Endothelial cell of umbilical vein (primary cell): ENCODE measurements at regions not wholly inside any gene's neighbourhood (a gene's known extent, or its start where the extent isn't known, plus 50 kb on each side); places are given as distances from the start of the nearest gene placed in this dataset.

ENCODE experiments used
- BruUV-seq: library from RNA; stranded (reverse); fragments of 400-500 nt; replicated peaks from 2 replicates; lab custom pipeline; 2021; lab: Mats Ljungman, UMichigan
- CTCF ChIA-PET: fragments of 300-600, 350-600 bp; sonication (Branson Sonifier 250); formaldehyde crosslinking; loops from one replicate; lab custom pipeline; 2021; ENCODE audit warnings: antibody characterized with exemption, inconsistent platforms; lab: Charles Lee
- POLR2A ChIA-PET: fragments of 300-600, 350-600 bp; sonication (Branson Sonifier 250); formaldehyde crosslinking; loops from one replicate; lab custom pipeline; 2021; ENCODE audit warnings: antibody characterized with exemption, inconsistent platforms; lab: Charles Lee
- DNase-seq: peaks from one replicate; pipeline ENCODE4 v3.0.0-alpha.2; 2011; ENCODE audit warnings: low read depth, low spot score
- FAIRE-seq: peaks from 2 replicates; lab custom pipeline; 2011; peaks lifted over from hg19 to GRCh38; lab: Jason Lieb, UNC
- H2AFZ ChIP-seq: 2 replicates; pipeline ENCODE4 v1.6.0; 2012; ENCODE audit warnings: low read depth, low read length, control low read depth, inconsistent platforms
- H3K27ac ChIP-seq: 2 replicates; pipeline ENCODE4 v1.5.1; 2011; ENCODE audit warnings: low read depth, mild to moderate bottlenecking, control low read depth, low read length, moderate library complexity; ENCODE audit not compliant: insufficient read depth
- H3K27me3 ChIP-seq, 2 experiments: 2 replicates each; pipeline versions ENCODE4 v1.6.0 to v1.6.1; 2011; ENCODE audit warnings: low read length in 2 of 2, mixed read lengths in 1 of 2; ENCODE audit not compliant: control insufficient read depth in 2 of 2, insufficient read depth in 2 of 2
- H3K36me3 ChIP-seq, 2 experiments: 2 replicates in 1 of 2; 3 replicates in 1 of 2; pipeline ENCODE4 v1.5.1; 2011; ENCODE audit warnings: low read length in 2 of 2, mild to moderate bottlenecking in 1 of 2, moderate library complexity in 1 of 2; ENCODE audit not compliant: control insufficient read depth in 2 of 2, insufficient read depth in 2 of 2; ENCODE audit errors: extremely low read depth in 1 of 2
- H3K4me1 ChIP-seq: 3 replicates; pipeline ENCODE4 v1.5.1; 2011; ENCODE audit warnings: mild to moderate bottlenecking, low read length; ENCODE audit not compliant: control insufficient read depth, insufficient read depth; ENCODE audit errors: extremely low read depth
- H3K4me2 ChIP-seq: 2 replicates; pipeline ENCODE4 v1.6.1; 2011; ENCODE audit warnings: low read length, control low read depth, mixed read lengths; ENCODE audit not compliant: insufficient read depth
- H3K4me3 ChIP-seq, 3 experiments: fragments of 200-600 bp in 1 of 3; sonication (generic), shearing (Covaris generic) in 1 of 3; replicated peaks in 1 of 3; 2 replicates each; pipeline ENCODE4 v1.5.1; 2011 to 2016; ENCODE audit warnings: control low read depth in 3 of 3, low read length in 3 of 3, mild to moderate bottlenecking in 2 of 3, inconsistent platforms in 1 of 3, low read depth in 1 of 3, moderate library complexity in 1 of 3; ENCODE audit not compliant: insufficient read depth in 1 of 3
- H3K79me2 ChIP-seq: 2 replicates; pipeline ENCODE4 v1.6.0; 2012; ENCODE audit warnings: low read length, inconsistent platforms; ENCODE audit not compliant: control insufficient read depth, insufficient read depth
- H3K9ac ChIP-seq: replicated peaks from 2 replicates; pipeline ENCODE3; 2011; ENCODE audit warnings: low read length, control low read depth; ENCODE audit not compliant: insufficient read depth; ENCODE audit errors: extremely low read depth
- H3K9me1 ChIP-seq: replicated peaks from 3 replicates; pipeline ENCODE4 v1.6.0; 2011; ENCODE audit warnings: mild to moderate bottlenecking, low read length; ENCODE audit not compliant: control insufficient read depth, insufficient read depth; ENCODE audit errors: extremely low read depth
- H3K9me3 ChIP-seq: replicated peaks from 2 replicates; pipeline ENCODE4 v1.5.1; 2012; ENCODE audit warnings: low read length, inconsistent platforms; ENCODE audit not compliant: control insufficient read depth, insufficient read depth
- H4K20me1 ChIP-seq: replicated peaks from 2 replicates; pipeline ENCODE3; 2011; ENCODE audit warnings: mild to moderate bottlenecking, low read length; ENCODE audit not compliant: control insufficient read depth, insufficient read depth; ENCODE audit errors: extremely low read depth
- EZH2 ChIP-seq: IDR thresholded peaks from 2 replicates; pipeline ENCODE4 v1.6.1; 2012; ENCODE audit warnings: borderline replicate concordance, low read depth, mild to moderate bottlenecking, moderate library complexity, low read length, inconsistent platforms; ENCODE audit not compliant: severe bottlenecking
- FOS ChIP-seq: IDR thresholded peaks from 2 replicates; pipeline ENCODE4 v1.6.1; 2011; ENCODE audit warnings: mild to moderate bottlenecking, low read length, moderate library complexity, borderline replicate concordance; ENCODE audit not compliant: insufficient read depth
- GATA2 ChIP-seq: IDR thresholded peaks from 2 replicates; pipeline ENCODE4 v1.7.0; 2011; ENCODE audit warnings: low read depth, mild to moderate bottlenecking, moderate library complexity, mixed read lengths, low read length; ENCODE audit not compliant: insufficient read length, insufficient read depth
- JUN ChIP-seq: IDR thresholded peaks from 2 replicates; pipeline ENCODE4 v1.6.1; 2011; ENCODE audit warnings: borderline replicate concordance, low read depth; ENCODE audit not compliant: insufficient read length, insufficient read depth
- MYC ChIP-seq: IDR thresholded peaks from one replicate; pipeline ENCODE4 v1.6.1; 2011; ENCODE audit warnings: mild to moderate bottlenecking, low read depth, low read length
- POLR2A ChIP-seq: IDR thresholded peaks from 2 replicates; pipeline ENCODE4 v1.6.1; 2012; ENCODE audit warnings: low read depth, mild to moderate bottlenecking, control low read depth, low read length
- POLR2AphosphoS5 ChIP-seq: IDR thresholded peaks from 2 replicates; pipeline ENCODE4 v1.6.1; 2012; ENCODE audit warnings: low read depth, mild to moderate bottlenecking, control low read depth, low read length, moderate library complexity; ENCODE audit not compliant: insufficient read depth
- dilution Hi-C: fragments of 300-500 bp; cut with MboI; formaldehyde crosslinking; loops from one replicate; pipeline ENCODE4 v1.15.0; 2019; ENCODE audit warnings: low sequenced_read_pairs; ENCODE audit not compliant: extremely low pct_ligation_motif_present
- intact Hi-C: fragments of 100-400 bp; cut with micrococcal nuclease; formaldehyde crosslinking; loops from one replicate; pipeline ENCODE4 v1.10.0; 2022
- TF ChIP-seq, protein P1 (sequence below): IDR thresholded peaks from 2 replicates; pipeline ENCODE4 v1.6.1; 2011; ENCODE audit not compliant: insufficient read depth, insufficient read length
- TF ChIP-seq, protein P2 (sequence below), 2 donors: IDR thresholded peaks; 1 replicate in 1 of 2; 2 replicates in 1 of 2; pipeline ENCODE4 v1.5.1; 2011; ENCODE audit warnings: low read length in 2 of 2, mild to moderate bottlenecking in 2 of 2, moderate library complexity in 2 of 2, control low read depth in 1 of 2, inconsistent platforms in 1 of 2, low read depth in 1 of 2; ENCODE audit not compliant: insufficient read depth in 1 of 2; ENCODE audit errors: extremely low read depth in 1 of 2

DNA sequence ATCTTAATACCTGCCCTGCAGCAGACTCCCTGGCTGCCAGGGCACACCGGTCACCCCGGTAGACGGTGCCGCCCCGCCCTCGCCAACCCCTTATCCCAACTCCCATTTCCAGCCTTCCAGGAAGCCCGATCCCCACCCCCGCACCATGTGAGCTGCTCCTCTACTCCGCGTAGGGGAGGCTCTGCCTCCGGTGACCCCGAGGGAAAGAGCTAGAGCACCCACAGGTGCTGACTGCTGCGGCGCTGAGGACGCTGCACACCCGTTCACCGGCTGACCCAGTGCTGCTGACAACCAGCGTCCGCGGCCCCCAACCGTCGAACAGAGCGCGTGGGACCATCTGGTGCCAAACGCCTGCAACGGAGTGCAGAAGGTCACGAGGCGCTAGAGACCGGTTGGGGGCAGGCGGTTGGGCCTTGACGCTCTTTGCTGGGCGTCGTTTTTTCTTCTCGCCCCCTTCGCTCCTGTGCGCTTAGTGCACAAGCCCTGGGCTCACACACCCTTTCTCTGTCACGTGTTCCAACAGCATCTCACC, 59.6 kb upstream of the ZNF599 start:
- dilution Hi-C loops (no loop called here), intact Hi-C loops (no loop called here)
- ChIA-PET CTCF (no interaction called here), POLR2A (no interaction called here)
- no peak for TF ChIP-seq FOS
- no peak for TF ChIP-seq POLR2A
- no peak for TF ChIP-seq EZH2
- TF ChIP-seq POLR2AphosphoS5: no peak
- TF ChIP-seq MYC: no peak
- TF ChIP-seq, protein P1, sequence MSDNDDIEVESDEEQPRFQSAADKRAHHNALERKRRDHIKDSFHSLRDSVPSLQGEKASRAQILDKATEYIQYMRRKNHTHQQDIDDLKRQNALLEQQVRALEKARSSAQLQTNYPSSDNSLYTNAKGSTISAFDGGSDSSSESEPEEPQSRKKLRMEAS: no peak
- no peak for TF ChIP-seq JUN
- no peak for TF ChIP-seq GATA2
- TF ChIP-seq, protein P2, sequence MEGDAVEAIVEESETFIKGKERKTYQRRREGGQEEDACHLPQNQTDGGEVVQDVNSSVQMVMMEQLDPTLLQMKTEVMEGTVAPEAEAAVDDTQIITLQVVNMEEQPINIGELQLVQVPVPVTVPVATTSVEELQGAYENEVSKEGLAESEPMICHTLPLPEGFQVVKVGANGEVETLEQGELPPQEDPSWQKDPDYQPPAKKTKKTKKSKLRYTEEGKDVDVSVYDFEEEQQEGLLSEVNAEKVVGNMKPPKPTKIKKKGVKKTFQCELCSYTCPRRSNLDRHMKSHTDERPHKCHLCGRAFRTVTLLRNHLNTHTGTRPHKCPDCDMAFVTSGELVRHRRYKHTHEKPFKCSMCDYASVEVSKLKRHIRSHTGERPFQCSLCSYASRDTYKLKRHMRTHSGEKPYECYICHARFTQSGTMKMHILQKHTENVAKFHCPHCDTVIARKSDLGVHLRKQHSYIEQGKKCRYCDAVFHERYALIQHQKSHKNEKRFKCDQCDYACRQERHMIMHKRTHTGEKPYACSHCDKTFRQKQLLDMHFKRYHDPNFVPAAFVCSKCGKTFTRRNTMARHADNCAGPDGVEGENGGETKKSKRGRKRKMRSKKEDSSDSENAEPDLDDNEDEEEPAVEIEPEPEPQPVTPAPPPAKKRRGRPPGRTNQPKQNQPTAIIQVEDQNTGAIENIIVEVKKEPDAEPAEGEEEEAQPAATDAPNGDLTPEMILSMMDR (IDR thresholded peaks at IDR 0.05; ENCODE audit: extremely low read depth in 1 of 2, insufficient read depth in 1 of 2, low read depth in 1 of 2, low read length in 2 of 2): no peak
- H3K9me3 ChIP-seq: no peaks in the 10 kb centered on the region
- peaks cover 0 to 4% of the 10 kb centered on the region in 2 experiments for H3K27me3 ChIP-seq
- no peaks in the 10 kb centered on the region for H3K9me1 ChIP-seq
- no peak overlapping the region for H2AFZ ChIP-seq
- H3K36me3 ChIP-seq: no peaks in the 10 kb centered on the region
- H3K4me2 ChIP-seq: no peak overlapping the region
- H3K4me1 ChIP-seq: peaks cover 5% of the 10 kb centered on the region
- no peak for FAIRE-seq
- no peak for DNase-seq
- no peaks in the 10 kb centered on the region for H3K79me2 ChIP-seq
- no TSS peak for BruUV-seq
- H3K4me3 ChIP-seq: no peak overlapping the region
- no peak overlapping the region for H3K27ac ChIP-seq
- no peaks in the 10 kb centered on the region for H4K20me1 ChIP-seq
- H3K9ac ChIP-seq: no peak overlapping the region
